ENCODE measurements at regions not wholly inside any gene's neighbourhood (a gene's known extent, or its start where the extent isn't known, plus 50 kb on each side); places are given as distances from the start of the nearest gene placed in this dataset.

GRCh38 chr9:75683591-75683990, 206.9 kb upstream of the PCSK5 start:
- H3K36me3 ChIP-seq (ENCODE audit: insufficient read depth) = no peaks in the 10 kb centered on the region
- no peak overlapping the region for H3K4me2 ChIP-seq
- H3K27me3 ChIP-seq (ENCODE audit: insufficient read depth) = no peaks in the 10 kb centered on the region
- no peak overlapping the region for H3K27ac ChIP-seq (ENCODE audit: low read depth)
- H3K79me2 ChIP-seq (replicated peaks; ENCODE audit: insufficient read depth) = no peaks in the 10 kb centered on the region
- H4K20me1 ChIP-seq (replicated peaks; ENCODE audit: insufficient read depth) = no peaks in the 10 kb centered on the region
- no peaks in the 10 kb centered on the region for H3K4me1 Mint-ChIP-seq
- no peaks in the 10 kb centered on the region for H3K4me1 ChIP-seq (ENCODE audit: insufficient read depth)
- ATAC-seq (no peak), DNase-seq (ENCODE audit: low spot score) (no peak)
- H2AFZ ChIP-seq = no peak overlapping the region
- no peak overlapping the region for H3K27ac Mint-ChIP-seq
- no peaks in the 10 kb centered on the region for H3F3A ChIP-seq (replicated peaks; ENCODE audit: low read depth)
- H3K36me3 Mint-ChIP-seq (ENCODE audit: low read depth) = no peaks in the 10 kb centered on the region
- H3K4me3 Mint-ChIP-seq = no peak overlapping the region
- no peaks in the 10 kb centered on the region for H3K9me3 Mint-ChIP-seq
- TF ChIP-seq REST (IDR thresholded peaks at IDR 0.05; ENCODE audit: unreplicated experiment) = no peak
- no peak for TF ChIP-seq POLR2AphosphoS5 (IDR thresholded peaks at IDR 0.05; ENCODE audit: low read depth)
- TF ChIP-seq EZH2 (IDR thresholded peaks at IDR 0.05; ENCODE audit: low read depth, unreplicated experiment) = no peak
- no peak overlapping the region for H3K4me3 ChIP-seq
- no peaks in the 10 kb centered on the region for H3K9me2 ChIP-seq (ENCODE audit: insufficient read depth)
- peaks cover 1% of the 10 kb centered on the region for H3K27me3 Mint-ChIP-seq (ENCODE audit: insufficient read depth, low read depth, poor library complexity)

- Mint-ChIP-seq H3K4me3 (no peak overlapping the region), H3K27me3 (ENCODE audit: insufficient read depth, low read depth, poor library complexity) (peaks cover 1% of the 10 kb centered on the region), H3K9me3 (0 out of 3 replicates have a peak, but pooled peaks cover 3% of the 10 kb centered on the region), H3K4me1 (no peaks in the 10 kb centered on the region), H3K36me3 (ENCODE audit: low read depth) (no peaks in the 10 kb centered on the region), H3K27ac (no peak overlapping the region)
- no peak overlapping the region for H3K4me2 ChIP-seq
- no peaks in the 10 kb centered on the region for H3K9me2 ChIP-seq (ENCODE audit: insufficient read depth)
- H3K27ac ChIP-seq (ENCODE audit: low read depth) = no peak overlapping the region
- ATAC-seq = no peak
- no peaks in the 10 kb centered on the region for H4K20me1 ChIP-seq (replicated peaks; ENCODE audit: insufficient read depth)
- no peaks in the 10 kb centered on the region for H3K27me3 ChIP-seq (ENCODE audit: insufficient read depth)
- H2AFZ ChIP-seq = no peak overlapping the region
- H3K4me1 ChIP-seq (ENCODE audit: insufficient read depth) = no peaks in the 10 kb centered on the region
- no peaks in the 10 kb centered on the region for H3K36me3 ChIP-seq (ENCODE audit: insufficient read depth)
- no peak overlapping the region for H3K4me3 ChIP-seq
- H3K79me2 ChIP-seq (replicated peaks; ENCODE audit: insufficient read depth) = no peaks in the 10 kb centered on the region
- no peaks in the 10 kb centered on the region for H3F3A ChIP-seq (replicated peaks; ENCODE audit: low read depth)
- no peak for DNase-seq (ENCODE audit: low spot score)
- TF ChIP-seq ZNF331 (CRISPR knock-in tag; IDR thresholded peaks at IDR 0.05; ENCODE audit: low read depth) = no peak
- TF ChIP-seq ZNF114 (CRISPR knock-in tag; IDR thresholded peaks at IDR 0.05) = no peak
- TF ChIP-seq CTCF (conservative IDR thresholded peaks at IDR 0.05; ENCODE audit: low read depth in 2 of 2) = no peak
- TF ChIP-seq POLR2AphosphoS5 (IDR thresholded peaks at IDR 0.05; ENCODE audit: low read depth) = no peak
- TF ChIP-seq CREB1 (CRISPR knock-in tag; IDR thresholded peaks at IDR 0.05; ENCODE audit: low read depth) = no peak
- no peak for TF ChIP-seq NANOG (IDR thresholded peaks at IDR 0.05; ENCODE audit: borderline replicate concordance)
- TF ChIP-seq JUNB (IDR thresholded peaks at IDR 0.05; ENCODE audit: unreplicated experiment) = no peak
- TF ChIP-seq EZH2phosphoT487 (IDR thresholded peaks at IDR 0.05; ENCODE audit: unreplicated experiment) = no peak
- TF ChIP-seq REST (IDR thresholded peaks at IDR 0.05; ENCODE audit: unreplicated experiment) = no peak
These were observed 205.4 kb upstream of the PCSK5 start for GRCh38 chr9:75685062-75685461.
